Left lung (tissue), 4 donors: ENCODE measurements at regions not wholly inside any gene's neighbourhood (a gene's known extent, or its start where the extent isn't known, plus 50 kb on each side); places are given as distances from the start of the nearest gene placed in this dataset.

Experiments used
- ATAC-seq: fragments of 200-7000 bp; cut with Tn5 transposase; one replicate; pipeline ENCODE4 v1.9.1; 2020; ENCODE audit warnings: moderate library complexity
- DNase-seq, 4 donors: peaks; one replicate each; pipeline ENCODE4 v3.0.0-alpha.2; 2013 to 2020
- H3K27ac ChIP-seq, 2 donors: fragments of 200-600 bp; sonication (generic) in 1 of 2; one replicate each; pipeline versions ENCODE4 v1.5.0 to v1.8.0; 2020 to 2021
- H3K27me3 ChIP-seq, 2 donors: fragments of 200-600 bp; sonication (generic) in 1 of 2; one replicate each; pipeline versions ENCODE4 v1.5.0 to v1.8.0; 2020 to 2021
- H3K36me3 ChIP-seq, 2 donors: fragments of 200-600 bp; sonication (generic) in 1 of 2; one replicate each; pipeline versions ENCODE4 v1.5.0 to v1.8.0; 2020 to 2021
- H3K4me1 ChIP-seq, 2 donors: fragments of 200-600 bp; one replicate each; pipeline ENCODE4 v1.8.0; 2021
- H3K4me3 ChIP-seq, 2 donors: fragments of 200-600 bp; sonication (generic) in 1 of 2; one replicate each; pipeline versions ENCODE4 v1.5.0 to v1.8.0; 2020 to 2021; ENCODE audit warnings: mild to moderate bottlenecking in 1 of 2
- H3K9me3 ChIP-seq, 2 donors: fragments of 200-600 bp; sonication (generic) in 1 of 2; one replicate each; pipeline versions ENCODE4 v1.5.0 to v1.8.0; 2020 to 2021
- intact Hi-C, 2 donors: fragments of 100-400 bp; cut with DNase I; formaldehyde crosslinking; loops; one replicate each; pipeline versions ENCODE4 v1.11.2 to v1.14.2; 2022
- TF ChIP-seq, protein P1 (sequence below), 2 donors: fragments of 200-600 bp; sonication (generic) in 1 of 2; IDR thresholded peaks; one replicate each; pipeline versions ENCODE4 v1.5.0 to v1.8.0; 2021; ENCODE audit warnings: antibody characterized with exemption in 2 of 2
- donor health status: DM: no; HTN: yes; CAD: no.
- donor health status: DM: no; HTN: no; CAD: no.

DNA sequence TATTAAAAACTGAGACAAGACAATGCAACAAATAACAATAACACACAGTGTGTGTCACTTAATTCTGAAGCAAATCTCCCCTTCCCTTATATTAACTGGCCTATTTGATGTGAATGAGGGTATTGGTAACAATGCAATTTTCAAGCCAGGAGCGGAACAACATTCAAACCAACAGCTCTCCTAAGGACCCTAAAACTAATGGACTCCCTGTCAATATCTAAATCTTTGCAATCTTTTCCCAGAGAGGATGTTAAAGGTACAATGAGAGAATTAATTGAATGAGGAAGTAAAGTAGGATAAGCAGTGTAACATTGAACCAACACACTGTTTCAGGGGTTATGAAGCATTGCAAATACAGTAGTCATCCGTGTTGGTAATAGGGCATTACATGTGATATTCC lies 311.7 kb downstream of the HTR1A start:
- H3K9me3 ChIP-seq = peaks cover 0 to 3% of the 10 kb centered on the region in 2 donors
- no peak overlapping the region for H3K4me3 ChIP-seq
- no peaks in the 10 kb centered on the region for H3K36me3 ChIP-seq
- no peak for DNase-seq
- intact Hi-C loops = no loop called here
- no peaks in the 10 kb centered on the region for H3K4me1 ChIP-seq
- H3K27ac ChIP-seq = no peak overlapping the region
- TF ChIP-seq, protein P1, sequence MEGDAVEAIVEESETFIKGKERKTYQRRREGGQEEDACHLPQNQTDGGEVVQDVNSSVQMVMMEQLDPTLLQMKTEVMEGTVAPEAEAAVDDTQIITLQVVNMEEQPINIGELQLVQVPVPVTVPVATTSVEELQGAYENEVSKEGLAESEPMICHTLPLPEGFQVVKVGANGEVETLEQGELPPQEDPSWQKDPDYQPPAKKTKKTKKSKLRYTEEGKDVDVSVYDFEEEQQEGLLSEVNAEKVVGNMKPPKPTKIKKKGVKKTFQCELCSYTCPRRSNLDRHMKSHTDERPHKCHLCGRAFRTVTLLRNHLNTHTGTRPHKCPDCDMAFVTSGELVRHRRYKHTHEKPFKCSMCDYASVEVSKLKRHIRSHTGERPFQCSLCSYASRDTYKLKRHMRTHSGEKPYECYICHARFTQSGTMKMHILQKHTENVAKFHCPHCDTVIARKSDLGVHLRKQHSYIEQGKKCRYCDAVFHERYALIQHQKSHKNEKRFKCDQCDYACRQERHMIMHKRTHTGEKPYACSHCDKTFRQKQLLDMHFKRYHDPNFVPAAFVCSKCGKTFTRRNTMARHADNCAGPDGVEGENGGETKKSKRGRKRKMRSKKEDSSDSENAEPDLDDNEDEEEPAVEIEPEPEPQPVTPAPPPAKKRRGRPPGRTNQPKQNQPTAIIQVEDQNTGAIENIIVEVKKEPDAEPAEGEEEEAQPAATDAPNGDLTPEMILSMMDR (IDR thresholded peaks at IDR 0.05) = no peak
- ATAC-seq = no peak
- no peaks in the 10 kb centered on the region for H3K27me3 ChIP-seq

DNA sequence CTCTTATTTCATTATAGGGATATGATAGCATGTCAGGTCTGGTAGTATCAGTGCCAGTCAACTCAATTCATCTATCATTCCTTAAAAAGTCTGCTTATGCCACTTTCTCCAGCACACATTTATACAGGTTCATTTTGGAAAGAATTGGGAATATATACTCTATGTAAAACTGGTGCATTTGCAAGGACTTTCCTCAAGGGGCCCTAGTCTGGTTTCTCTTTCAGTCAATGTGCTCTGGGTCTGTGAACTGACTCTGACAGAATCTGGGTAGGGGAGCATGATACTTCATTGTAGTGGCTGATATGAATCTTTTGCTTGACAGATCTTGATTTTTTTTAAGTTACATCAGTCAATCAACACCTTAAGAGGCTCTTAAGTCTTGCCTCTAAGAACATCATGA lies 313.9 kb downstream of the HTR1A start:
- Histone ChIP-seq H3K27me3 (no peaks in the 10 kb centered on the region), H3K4me3 (no peak overlapping the region), H3K4me1 (no peaks in the 10 kb centered on the region), H3K9me3 (peaks cover 0 to 3% of the 10 kb centered on the region in 2 donors), H3K36me3 (no peaks in the 10 kb centered on the region), H3K27ac (no peak overlapping the region)
- no peak for ATAC-seq
- intact Hi-C loops = no loop called here
- DNase-seq = no peak
- TF ChIP-seq, protein P1 (IDR thresholded peaks at IDR 0.05) = no peak

DNA sequence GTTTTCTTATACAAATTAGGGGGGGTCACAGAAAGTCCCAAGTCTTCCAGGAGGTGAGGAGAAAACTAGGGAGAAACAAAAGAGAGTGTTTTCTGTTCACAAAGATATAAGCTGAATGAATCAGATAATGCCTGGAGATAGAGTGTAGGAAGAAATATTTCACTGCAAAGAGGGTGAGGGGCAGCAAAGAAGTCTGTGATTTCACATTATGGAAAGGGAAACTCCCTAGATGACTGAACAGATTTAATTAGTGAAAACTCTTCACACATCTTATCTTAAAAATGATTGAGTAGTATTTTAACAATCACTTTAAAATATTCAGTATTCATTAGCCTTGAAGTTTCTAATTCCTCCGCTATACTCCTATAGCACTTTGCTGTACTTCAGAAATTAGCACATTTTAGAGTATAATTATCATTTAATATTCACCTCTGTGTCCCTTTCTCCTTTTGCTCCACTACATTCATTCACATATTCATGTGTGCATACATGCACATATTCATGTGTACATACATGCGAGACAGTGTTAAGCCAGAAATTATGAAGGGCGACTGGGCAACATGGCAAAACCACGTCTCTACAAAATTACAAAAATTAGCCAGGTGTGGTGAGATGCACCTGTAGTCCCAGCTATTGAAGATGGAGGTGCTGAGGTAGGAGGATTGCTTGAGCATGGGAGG lies 332.2 kb downstream of the HTR1A start:
- TF ChIP-seq, protein P1 (IDR thresholded peaks at IDR 0.05) = no peak
- Histone ChIP-seq H3K36me3 (no peaks in the 10 kb centered on the region), H3K4me1 (no peaks in the 10 kb centered on the region), H3K27me3 (no peaks in the 10 kb centered on the region), H3K9me3 (peaks cover 0 to 20% of the 10 kb centered on the region in 2 donors), H3K4me3 (no peak overlapping the region), H3K27ac (no peak overlapping the region)
- no peak for ATAC-seq
- DNase-seq = no peak
- intact Hi-C loops = no loop called here

DNA sequence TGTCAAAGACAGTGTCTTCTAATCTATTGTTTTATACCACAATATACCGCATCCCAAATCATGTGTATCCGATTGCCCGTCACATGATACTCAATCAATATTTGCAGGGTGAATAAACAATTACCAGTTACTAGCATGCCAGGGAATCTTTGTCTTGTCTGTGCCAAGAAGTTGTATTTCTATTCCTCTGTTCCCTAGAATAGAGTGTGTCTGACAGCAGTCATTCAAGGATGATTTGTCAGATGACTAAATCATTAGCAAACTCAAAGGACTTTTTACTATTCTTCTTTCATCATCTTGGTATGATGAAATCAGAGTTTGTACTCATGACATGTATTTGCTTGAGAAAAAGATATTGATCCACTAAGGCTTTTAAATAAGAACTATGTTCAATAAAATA lies 348.8 kb downstream of the HTR1A start:
- no peaks in the 10 kb centered on the region for H3K36me3 ChIP-seq
- no peaks in the 10 kb centered on the region for H3K4me1 ChIP-seq
- no peak for ATAC-seq
- H3K9me3 ChIP-seq = peaks cover 0 to 3% of the 10 kb centered on the region in 2 donors
- DNase-seq = no peak
- no peaks in the 10 kb centered on the region for H3K27me3 ChIP-seq
- TF ChIP-seq, protein P1 (IDR thresholded peaks at IDR 0.05) = no peak
- no peak overlapping the region for H3K27ac ChIP-seq
- no peak overlapping the region for H3K4me3 ChIP-seq
- intact Hi-C loops = no loop called here

DNA sequence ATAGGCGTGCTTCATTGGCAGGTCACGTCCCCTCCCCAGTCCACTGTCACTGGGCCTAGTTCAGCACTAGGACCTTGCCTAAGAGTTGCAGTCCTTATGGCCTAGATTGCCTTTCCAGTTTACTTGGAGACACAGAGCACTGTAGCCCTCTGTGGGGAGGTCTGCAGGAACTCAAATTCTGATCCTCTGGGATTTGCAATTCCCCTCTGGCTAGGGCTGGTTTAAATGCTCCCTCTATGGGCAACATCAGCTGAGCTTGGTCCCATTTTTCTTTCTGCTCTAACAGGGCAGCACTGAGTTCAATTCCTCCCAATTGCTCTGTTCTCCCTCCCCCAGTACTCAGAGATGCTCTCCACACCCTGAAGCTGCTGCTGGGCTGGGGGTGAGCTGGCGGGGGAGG lies 358.2 kb downstream of the HTR1A start:
- no peak for ATAC-seq

More for the DNA sequence above, 358.2 kb downstream of the HTR1A start:
- no peak overlapping the region for H3K27ac ChIP-seq
- H3K9me3 ChIP-seq = peaks cover 0 to 6% of the 10 kb centered on the region in 2 donors
- no peaks in the 10 kb centered on the region for H3K4me1 ChIP-seq
- no peaks in the 10 kb centered on the region for H3K27me3 ChIP-seq
- H3K36me3 ChIP-seq = no peaks in the 10 kb centered on the region
- TF ChIP-seq, protein P1 (IDR thresholded peaks at IDR 0.05) = no peak
- intact Hi-C loops = no loop called here
- no peak for DNase-seq
- H3K4me3 ChIP-seq = no peak overlapping the region
